ENCODE measurements at regions not wholly inside any gene's neighbourhood (a gene's known extent, or its start where the extent isn't known, plus 50 kb on each side); places are given as distances from the start of the nearest gene placed in this dataset.
A peak's percentile ranks its signal among the peaks of the same experiment; 100 is the strongest.

GRCh38 chrX:118183606-118184005 lies 67.0 kb upstream of the KLHL13 start:
- no peak overlapping the region for H3K27ac ChIP-seq
- H3K27me3 ChIP-seq, result no peaks in the 10 kb centered on the region
- DNase-seq, result no peak
- H3K4me3 ChIP-seq, result no peak overlapping the region
- peak in 1 of 6 experiments; percentile 39 for TF ChIP-seq CTCF (IDR thresholded peaks at IDR 0.05)
- TF ChIP-seq POLR2A (IDR thresholded peaks at IDR 0.05), result no peak
- H3K4me1 ChIP-seq, result peaks cover 0 to 7% (median 0%) of the 10 kb centered on the region in 3 donors
- no peaks in the 10 kb centered on the region for H3K9me3 ChIP-seq
- no peaks in the 10 kb centered on the region for H3K36me3 ChIP-seq
- WGBS, 2 donors, result 82 to 100% methylated on average over 1 of the region's 1 CpG
- intact Hi-C loops (cut with DNase I), result no loop called here

GRCh38 chrX:118187100-118187499 lies 70.5 kb upstream of the KLHL13 start:
- H3K27ac ChIP-seq, result no peak overlapping the region
- no peaks in the 10 kb centered on the region for H3K36me3 ChIP-seq
- TF ChIP-seq CTCF (IDR thresholded peaks at IDR 0.05), result no peak
- TF ChIP-seq POLR2A (IDR thresholded peaks at IDR 0.05), result no peak
- H3K9me3 ChIP-seq, result no peaks in the 10 kb centered on the region
- H3K4me3 ChIP-seq, result no peak overlapping the region
- no peaks in the 10 kb centered on the region for H3K4me1 ChIP-seq
- intact Hi-C loops (cut with DNase I), result no loop called here
- no peak for DNase-seq
- H3K27me3 ChIP-seq, result no peaks in the 10 kb centered on the region

GRCh38 chrX:118189000-118189399 lies 72.4 kb upstream of the KLHL13 start:
- no peaks in the 10 kb centered on the region for H3K9me3 ChIP-seq
- TF ChIP-seq CTCF (IDR thresholded peaks at IDR 0.05), result no peak
- TF ChIP-seq POLR2A (IDR thresholded peaks at IDR 0.05), result no peak
- H3K27ac ChIP-seq, result no peak overlapping the region
- H3K4me3 ChIP-seq, result no peak overlapping the region
- WGBS, 2 donors, result 19 to 54% methylated on average over 3 of the region's 3 CpGs
- DNase-seq, result no peak
- intact Hi-C loops (cut with DNase I), result no loop called here
- no peaks in the 10 kb centered on the region for H3K36me3 ChIP-seq
- no peaks in the 10 kb centered on the region for H3K27me3 ChIP-seq
- H3K4me1 ChIP-seq, result no peaks in the 10 kb centered on the region

GRCh38 chrX:118189628-118190027 lies 73.0 kb upstream of the KLHL13 start:
- DNase-seq, result no peak
- H3K27me3 ChIP-seq, result no peaks in the 10 kb centered on the region
- no peak overlapping the region for H3K4me3 ChIP-seq
- no peaks in the 10 kb centered on the region for H3K9me3 ChIP-seq
- intact Hi-C loops (cut with DNase I), result no loop called here
- 20 to 86% methylated on average over 1 of the region's 3 CpGs for WGBS, 2 donors
- no peaks in the 10 kb centered on the region for H3K36me3 ChIP-seq
- TF ChIP-seq POLR2A (IDR thresholded peaks at IDR 0.05) (no peak), CTCF (IDR thresholded peaks at IDR 0.05) (no peak)
- no peaks in the 10 kb centered on the region for H3K4me1 ChIP-seq
- H3K27ac ChIP-seq, result no peak overlapping the region

GRCh38 chrX:118197730-118198129 lies 81.1 kb upstream of the KLHL13 start:
- no peak for DNase-seq

More at GRCh38 chrX:118197730-118198129, 81.1 kb upstream of the KLHL13 start:
- Histone ChIP-seq H3K27me3 (no peaks in the 10 kb centered on the region), H3K9me3 (no peaks in the 10 kb centered on the region), H3K4me1 (no peaks in the 10 kb centered on the region), H3K4me3 (no peak overlapping the region), H3K27ac (no peak overlapping the region), H3K36me3 (no peaks in the 10 kb centered on the region)
- intact Hi-C loops (cut with DNase I), result no loop called here
- WGBS, 2 donors, result 32 to 44% methylated on average over 1 of the region's 1 CpG
- TF ChIP-seq POLR2A (IDR thresholded peaks at IDR 0.05) (no peak), CTCF (IDR thresholded peaks at IDR 0.05) (no peak)
